Neural crest cell (in vitro differentiated cells): ENCODE measurements at regions not wholly inside any gene's neighbourhood (a gene's known extent, or its start where the extent isn't known, plus 50 kb on each side); places are given as distances from the start of the nearest gene placed in this dataset.
A peak's percentile ranks its signal among the peaks of the same experiment; 100 is the strongest.

Source experiments
- DNase-seq: peaks from one replicate; pipeline ENCODE4 v3.0.0; 2021; ENCODE audit warnings: low read depth, mixed read lengths, low spot score
- H3K27ac Mint-ChIP-seq: one replicate; pipeline ENCODE4 v1.8.0; 2021; ENCODE audit warnings: mild to moderate bottlenecking, mixed read lengths; ENCODE audit not compliant: unreplicated experiment
- H3K27me3 Mint-ChIP-seq: 2 replicates; pipeline ENCODE4 v1.8.0; 2021; ENCODE audit warnings: low read depth, mild to moderate bottlenecking, mixed read lengths
- H3K36me3 Mint-ChIP-seq: 2 replicates; pipeline ENCODE4 v1.8.0; 2021; ENCODE audit warnings: low read depth, mild to moderate bottlenecking, mixed read lengths
- H3K4me1 Mint-ChIP-seq: 2 replicates; pipeline ENCODE4 v1.8.0; 2021; ENCODE audit warnings: mixed read lengths
- H3K4me3 Mint-ChIP-seq: one replicate; pipeline ENCODE4 v1.8.0; 2021; ENCODE audit warnings: mild to moderate bottlenecking, mixed read lengths
- H3K9me3 Mint-ChIP-seq: 2 replicates; pipeline ENCODE4 v1.8.0; 2021; ENCODE audit warnings: mixed read lengths
- TF ChIP-seq, protein P1 (sequence below): fragments of 200-600 bp; sonication (generic); conservative IDR thresholded peaks from 2 replicates; pipeline ENCODE4 v1.5.0; 2021; ENCODE audit warnings: antibody characterized with exemption, mild to moderate bottlenecking

GRCh38 chr12:88946372-88946997 lies 366.2 kb upstream of the KITLG start:
- H3K27me3 Mint-ChIP-seq = no peaks in the 10 kb centered on the region

DNA sequence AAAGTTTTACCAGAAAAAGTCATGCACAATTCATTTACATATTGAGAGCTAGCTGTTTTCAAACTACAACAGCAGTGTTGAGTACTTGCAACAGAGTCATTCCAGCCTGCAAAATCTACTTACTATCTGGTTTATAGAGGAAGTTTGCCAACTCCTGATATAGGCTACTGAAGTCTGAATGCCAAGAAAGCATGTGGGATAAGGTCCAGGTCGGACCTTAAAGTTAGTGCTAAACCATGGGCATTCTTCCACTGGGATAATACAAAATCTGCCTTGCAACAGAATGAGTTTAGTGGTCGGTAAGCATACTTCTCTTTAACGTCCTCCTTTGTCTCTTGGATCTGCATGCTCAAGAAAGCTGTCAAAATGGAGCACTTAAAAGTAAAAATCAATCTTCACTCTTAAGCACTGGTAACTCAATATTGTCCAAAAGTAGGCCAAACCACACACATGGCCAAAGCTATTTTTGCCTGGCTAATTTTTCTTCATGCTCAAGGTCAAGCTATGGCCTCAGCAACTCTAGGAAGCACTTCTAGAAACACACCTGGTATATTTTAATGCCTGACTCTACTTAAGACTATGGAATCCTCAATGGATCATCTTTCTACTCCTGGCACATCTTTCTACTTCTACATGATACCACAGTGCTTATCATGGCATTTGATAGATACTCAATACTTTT lies 364.9 kb upstream of the KITLG start:
- no peaks in the 10 kb centered on the region for H3K27me3 Mint-ChIP-seq
- peaks cover 4% of the 10 kb centered on the region for H3K9me3 Mint-ChIP-seq
- TF ChIP-seq, protein P1, sequence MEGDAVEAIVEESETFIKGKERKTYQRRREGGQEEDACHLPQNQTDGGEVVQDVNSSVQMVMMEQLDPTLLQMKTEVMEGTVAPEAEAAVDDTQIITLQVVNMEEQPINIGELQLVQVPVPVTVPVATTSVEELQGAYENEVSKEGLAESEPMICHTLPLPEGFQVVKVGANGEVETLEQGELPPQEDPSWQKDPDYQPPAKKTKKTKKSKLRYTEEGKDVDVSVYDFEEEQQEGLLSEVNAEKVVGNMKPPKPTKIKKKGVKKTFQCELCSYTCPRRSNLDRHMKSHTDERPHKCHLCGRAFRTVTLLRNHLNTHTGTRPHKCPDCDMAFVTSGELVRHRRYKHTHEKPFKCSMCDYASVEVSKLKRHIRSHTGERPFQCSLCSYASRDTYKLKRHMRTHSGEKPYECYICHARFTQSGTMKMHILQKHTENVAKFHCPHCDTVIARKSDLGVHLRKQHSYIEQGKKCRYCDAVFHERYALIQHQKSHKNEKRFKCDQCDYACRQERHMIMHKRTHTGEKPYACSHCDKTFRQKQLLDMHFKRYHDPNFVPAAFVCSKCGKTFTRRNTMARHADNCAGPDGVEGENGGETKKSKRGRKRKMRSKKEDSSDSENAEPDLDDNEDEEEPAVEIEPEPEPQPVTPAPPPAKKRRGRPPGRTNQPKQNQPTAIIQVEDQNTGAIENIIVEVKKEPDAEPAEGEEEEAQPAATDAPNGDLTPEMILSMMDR = no peak
- peaks cover 17% of the 10 kb centered on the region for H3K4me1 Mint-ChIP-seq
- no peaks in the 10 kb centered on the region for H3K36me3 Mint-ChIP-seq
- H3K27ac Mint-ChIP-seq = no peak overlapping the region
- DNase-seq = no peak
- H3K4me3 Mint-ChIP-seq = no peak overlapping the region

More at GRCh38 chr12:88946372-88946997, 366.2 kb upstream of the KITLG start:
- no peaks in the 10 kb centered on the region for H3K36me3 Mint-ChIP-seq
- H3K27ac Mint-ChIP-seq = no peak overlapping the region
- H3K4me3 Mint-ChIP-seq = no peak overlapping the region
- TF ChIP-seq, protein P1 = no peak
- DNase-seq = no peak
- peaks cover 23% of the 10 kb centered on the region for H3K4me1 Mint-ChIP-seq
- H3K9me3 Mint-ChIP-seq = peaks cover 4% of the 10 kb centered on the region

DNA sequence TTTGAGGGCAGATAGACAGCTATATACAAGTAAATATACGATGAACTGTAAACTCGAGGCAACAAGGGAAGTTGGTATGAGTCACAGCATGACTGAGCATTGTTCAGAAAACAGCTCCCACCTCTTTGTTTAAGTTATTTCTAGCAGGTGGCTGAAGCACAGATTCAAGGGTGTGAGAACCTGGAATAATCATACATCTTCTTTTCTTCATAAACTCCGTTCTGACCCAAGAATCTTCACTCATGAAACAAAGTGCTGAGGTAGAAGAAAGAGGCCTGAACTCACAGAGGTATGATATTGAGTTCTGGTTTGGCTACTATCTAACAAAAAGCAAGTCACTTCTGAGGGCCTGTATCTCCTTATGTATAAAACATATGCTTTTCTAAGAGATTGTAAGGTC lies 364.1 kb upstream of the KITLG start:
- DNase-seq = no peak
- no peak overlapping the region for H3K27ac Mint-ChIP-seq
- H3K36me3 Mint-ChIP-seq = no peaks in the 10 kb centered on the region
- TF ChIP-seq, protein P1 = no peak
- no peak overlapping the region for H3K4me3 Mint-ChIP-seq
- peaks cover 17% of the 10 kb centered on the region for H3K4me1 Mint-ChIP-seq
- H3K9me3 Mint-ChIP-seq = peaks cover 4% of the 10 kb centered on the region
- H3K27me3 Mint-ChIP-seq = no peaks in the 10 kb centered on the region

DNA sequence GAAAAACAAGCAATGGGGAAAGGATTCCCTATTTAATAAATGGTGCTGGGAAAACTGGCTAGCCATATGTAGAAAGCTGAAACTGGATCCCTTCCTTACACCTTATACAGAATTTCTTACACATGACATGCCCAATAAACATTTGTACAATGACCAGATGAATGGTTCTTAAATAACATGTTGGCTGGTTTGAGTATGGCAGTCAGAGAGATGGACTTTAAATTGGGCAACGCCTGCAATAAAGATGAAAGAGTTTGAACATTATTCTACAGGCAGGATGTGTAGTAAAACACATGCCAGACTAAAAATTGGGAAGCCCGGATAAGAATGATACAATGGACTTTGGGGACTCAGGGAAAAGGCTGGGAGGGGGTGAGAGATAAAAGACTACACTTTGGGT lies 360.6 kb upstream of the KITLG start:
- TF ChIP-seq, protein P1 = no peak

DNA sequence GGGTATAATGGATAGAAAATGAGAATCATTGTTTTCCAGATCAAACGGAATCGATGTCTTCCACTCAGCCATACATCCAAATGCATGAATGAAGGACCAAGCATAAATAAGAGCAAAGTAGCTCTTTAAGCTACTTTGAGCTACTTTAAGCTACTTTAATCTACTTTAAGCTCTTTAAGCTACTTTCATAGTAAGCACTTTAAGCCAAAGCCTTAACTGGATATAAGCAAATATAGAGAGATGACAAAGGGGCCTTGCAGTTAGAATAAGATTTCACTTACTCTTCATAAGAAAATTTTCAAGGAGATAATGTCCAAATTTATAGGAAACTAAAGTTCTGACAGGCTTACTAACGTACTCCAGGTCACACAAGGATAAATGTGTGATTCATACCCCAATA lies 355.6 kb upstream of the KITLG start:
- Mint-ChIP-seq H3K27ac (peak overlapping the region; percentile 17), H3K36me3 (no peaks in the 10 kb centered on the region), H3K4me3 (no peak overlapping the region), H3K27me3 (no peaks in the 10 kb centered on the region), H3K9me3 (no peaks in the 10 kb centered on the region), H3K4me1 (no peaks in the 10 kb centered on the region)
- TF ChIP-seq, protein P1 = no peak
- DNase-seq = no peak

More for the DNA sequence above, 360.6 kb upstream of the KITLG start:
- no peak overlapping the region for H3K4me3 Mint-ChIP-seq
- H3K9me3 Mint-ChIP-seq = peaks cover 4% of the 10 kb centered on the region
- H3K27me3 Mint-ChIP-seq = no peaks in the 10 kb centered on the region
- no peaks in the 10 kb centered on the region for H3K4me1 Mint-ChIP-seq
- DNase-seq = no peak
- H3K27ac Mint-ChIP-seq = no peak overlapping the region
- H3K36me3 Mint-ChIP-seq = no peaks in the 10 kb centered on the region
